HG02642 (cell line): ENCODE measurements at regions not wholly inside any gene's neighbourhood (a gene's known extent, or its start where the extent isn't known, plus 50 kb on each side); places are given as distances from the start of the nearest gene placed in this dataset.

Experiments
- ATAC-seq: cut with Tn5 transposase; IDR thresholded peaks from one replicate; pipeline ENCODE4 v1.9.1; 2021; ENCODE audit warnings: mild to moderate bottlenecking; ENCODE audit not compliant: unreplicated experiment, poor library complexity

DNA sequence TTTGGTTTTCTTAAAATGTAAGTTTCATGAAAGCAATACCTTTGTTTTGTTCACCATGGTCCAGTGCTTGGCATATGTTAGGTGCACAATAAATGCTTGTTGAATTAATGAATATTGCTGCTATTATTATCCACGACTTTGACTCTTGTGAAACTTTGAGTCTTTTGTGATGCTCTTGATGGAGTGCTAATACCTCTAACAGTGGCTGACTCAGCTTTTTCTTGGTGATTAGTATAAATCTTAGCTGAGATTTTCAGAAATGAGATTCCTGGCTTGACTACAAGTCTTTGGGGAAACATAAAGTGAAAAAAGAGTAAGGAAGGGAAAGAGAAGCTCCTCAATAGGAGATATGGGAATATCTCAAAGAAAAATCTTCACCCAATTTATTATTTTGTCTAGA, 375.2 kb upstream of the RPS6KA3 start:
- no peak for ATAC-seq

DNA sequence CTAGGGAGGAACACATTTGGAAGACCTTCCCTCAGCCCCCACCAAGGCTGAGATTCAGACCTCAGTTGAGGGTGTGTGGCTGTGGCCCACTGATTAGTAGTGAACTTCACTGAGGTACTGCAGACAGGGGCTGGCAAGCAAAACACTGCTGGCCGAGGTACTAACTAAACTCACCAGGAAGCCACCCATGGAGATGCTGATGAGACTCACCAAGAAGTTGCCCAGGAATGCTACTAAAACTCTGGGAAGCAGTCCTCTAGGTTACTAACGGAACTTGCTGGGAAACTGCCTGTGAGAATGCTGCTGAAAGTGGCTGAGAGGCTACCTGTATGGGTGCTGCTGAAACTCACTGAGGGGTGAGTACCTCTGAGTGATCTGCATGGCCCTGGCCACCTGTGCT, 372.4 kb upstream of the RPS6KA3 start:
- no peak for ATAC-seq

DNA sequence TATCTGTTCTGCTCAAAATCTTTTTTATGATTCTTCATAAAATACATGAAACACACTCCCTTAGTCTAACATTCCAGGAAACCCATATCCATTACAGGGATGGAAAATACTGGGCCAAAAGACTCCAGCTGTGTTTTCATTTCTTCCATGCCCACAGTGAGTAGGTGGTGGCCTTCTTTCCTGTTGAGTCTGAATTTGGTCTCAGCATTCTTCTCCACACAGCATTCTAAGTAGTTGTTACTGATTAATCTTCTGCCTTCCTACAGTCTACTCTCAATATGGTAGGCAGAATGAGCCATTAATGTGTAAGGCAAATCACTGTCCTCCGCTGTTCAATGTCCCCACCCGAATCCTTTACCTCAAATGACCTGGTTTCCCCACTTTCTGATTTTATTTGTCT, 370.6 kb upstream of the RPS6KA3 start:
- ATAC-seq = no peak

DNA sequence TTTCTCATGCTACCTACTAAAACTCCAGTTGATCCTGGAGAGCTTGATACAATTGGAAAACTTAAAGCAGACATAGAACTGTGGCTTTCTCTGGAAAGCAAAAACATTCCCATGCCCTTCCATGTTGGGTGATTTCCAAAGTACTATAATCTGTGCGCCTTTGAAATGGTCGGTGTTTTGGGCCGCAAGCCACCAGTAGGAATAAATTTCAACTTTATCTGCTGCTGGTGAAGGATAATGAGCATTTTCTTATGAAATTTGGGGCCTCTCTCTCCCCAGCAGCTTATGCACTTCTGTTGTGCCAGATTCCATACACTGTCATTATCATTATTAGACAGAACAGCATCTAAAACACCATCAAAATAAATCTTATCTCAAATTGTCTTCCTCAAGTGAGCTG, 366.7 kb upstream of the RPS6KA3 start:
- ATAC-seq = no peak

DNA sequence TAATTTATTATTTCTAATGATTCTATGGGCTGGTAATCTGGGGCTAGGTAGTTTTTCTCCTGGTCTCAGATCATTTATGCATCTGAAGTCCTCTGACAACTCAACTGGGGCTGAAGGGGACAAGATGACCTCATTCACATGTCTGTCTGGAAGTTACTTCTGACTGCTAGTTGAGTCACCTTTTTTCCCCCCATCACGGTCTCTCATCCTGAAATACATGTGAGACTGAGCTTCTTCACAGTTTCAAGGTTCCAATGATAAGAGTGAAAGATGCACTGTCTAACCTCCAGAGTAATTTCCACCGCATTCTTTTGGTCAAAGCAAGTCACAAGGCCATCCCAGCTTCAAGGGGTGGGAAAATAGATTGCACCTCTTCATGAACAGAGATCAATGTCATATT, 356.7 kb upstream of the RPS6KA3 start:
- no peak for ATAC-seq

DNA sequence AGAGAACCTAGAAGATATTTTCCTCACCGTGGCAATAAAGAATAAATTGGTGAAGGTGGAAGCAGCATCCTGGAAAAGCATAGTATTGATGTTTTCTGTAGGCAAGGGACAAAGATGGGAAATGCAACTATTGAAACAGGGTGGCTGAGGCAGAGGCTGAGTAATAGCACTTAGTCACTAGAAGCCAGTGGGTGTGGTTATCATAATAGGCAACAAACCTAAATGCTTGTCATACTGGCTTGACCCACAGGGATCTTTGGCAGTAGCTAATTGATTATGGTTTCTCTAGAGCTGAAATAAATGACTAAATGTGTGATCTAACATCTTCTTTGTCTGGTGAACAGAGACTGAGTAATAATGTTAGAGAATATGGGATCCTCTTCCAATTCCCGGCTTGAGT, 353.6 kb upstream of the RPS6KA3 start:
- no peak for ATAC-seq

DNA sequence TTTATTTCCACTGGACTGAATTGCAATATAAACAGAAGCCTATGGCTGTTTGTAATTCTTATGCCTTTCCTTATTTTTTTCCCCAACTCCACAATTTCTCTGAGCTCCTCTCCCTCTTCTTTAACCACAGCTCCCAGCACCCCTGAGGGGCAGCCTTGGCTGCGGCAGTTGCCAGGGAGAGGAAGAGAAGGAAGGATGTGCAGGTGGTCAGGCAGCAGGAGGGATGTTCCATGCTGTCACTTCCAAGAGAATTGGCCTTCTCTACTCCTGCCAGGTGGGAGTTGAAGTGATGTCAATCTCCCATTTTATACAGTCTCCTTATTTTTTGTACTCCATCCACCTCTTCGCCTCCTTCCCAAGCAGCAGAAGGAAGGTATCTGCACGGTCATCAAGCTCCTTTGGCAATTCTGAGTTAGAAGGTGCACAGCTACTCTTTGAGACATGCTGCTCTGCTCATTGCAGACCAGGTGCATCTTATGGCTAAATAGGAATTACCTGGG, 343.3 kb upstream of the RPS6KA3 start:
- no peak for ATAC-seq

DNA sequence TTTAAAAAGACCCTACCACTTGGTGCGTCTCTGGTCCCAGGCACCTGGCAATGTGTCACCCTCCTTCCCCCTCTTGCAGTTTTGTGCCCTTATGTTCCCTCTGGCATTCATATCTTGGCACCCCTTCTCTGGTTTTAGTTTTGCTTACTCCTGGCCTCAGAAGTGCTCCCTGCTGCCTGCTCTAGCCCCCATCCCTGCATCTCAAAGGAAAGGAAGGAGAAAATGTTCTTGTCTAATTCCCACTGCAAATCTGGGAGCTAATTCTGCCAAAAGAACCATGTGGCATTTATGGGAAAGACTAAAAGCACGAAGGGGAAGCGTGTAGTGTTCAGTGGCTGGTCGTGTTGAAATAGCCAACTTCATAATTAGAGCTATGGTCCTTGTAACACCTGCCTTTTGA, 340.1 kb upstream of the RPS6KA3 start:
- no peak for ATAC-seq

DNA sequence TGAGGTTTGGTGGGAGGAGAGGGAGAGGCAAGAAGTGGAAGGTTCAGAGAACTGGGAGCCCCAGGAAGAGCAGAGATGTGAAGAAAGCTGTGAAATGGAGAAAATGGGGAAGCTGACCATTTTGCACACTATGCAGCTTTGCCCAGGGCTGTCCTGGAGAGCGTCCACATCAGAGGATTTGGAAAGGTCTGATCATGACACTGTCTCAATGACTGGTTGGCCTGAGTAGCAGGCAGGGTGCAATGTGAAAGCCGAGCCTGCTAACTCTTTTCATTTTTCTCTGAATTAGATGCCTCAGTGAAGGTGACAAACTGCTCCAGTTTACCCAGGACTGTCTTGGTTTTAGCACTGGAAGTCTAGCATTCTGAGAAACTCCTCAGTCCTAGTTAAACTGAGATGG, 330.1 kb upstream of the RPS6KA3 start:
- no peak for ATAC-seq

DNA sequence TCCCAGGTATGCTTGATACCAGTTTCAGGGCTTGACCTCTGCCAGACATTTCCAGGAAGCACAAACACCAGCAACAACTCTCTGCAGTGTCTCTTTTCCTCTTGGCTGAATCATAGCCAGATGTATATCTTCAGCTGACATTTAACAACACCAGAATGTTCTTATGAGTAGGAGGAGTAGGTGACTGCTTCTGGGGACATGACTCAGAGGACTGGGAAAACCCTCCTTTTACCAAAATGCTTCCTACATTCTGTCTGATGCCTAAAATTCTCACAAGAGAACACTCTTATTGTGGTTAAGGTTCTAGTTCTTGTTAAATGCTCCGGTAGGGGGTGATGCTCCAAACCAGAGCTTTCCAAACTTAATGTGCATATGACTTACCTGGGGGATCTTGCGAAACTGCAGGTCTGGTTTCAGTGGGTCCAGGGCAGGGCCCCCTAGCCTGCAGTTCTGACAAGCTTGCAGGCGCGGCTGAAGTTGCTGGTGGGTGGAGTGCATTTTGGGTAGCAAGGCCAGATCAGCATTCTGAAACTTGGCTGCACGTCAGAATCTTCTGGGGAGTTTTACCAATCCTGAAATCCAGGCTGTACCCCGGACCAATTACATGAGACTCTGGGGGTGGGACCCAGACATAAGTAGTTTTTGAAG, 329.3 kb upstream of the RPS6KA3 start:
- no peak for ATAC-seq

DNA sequence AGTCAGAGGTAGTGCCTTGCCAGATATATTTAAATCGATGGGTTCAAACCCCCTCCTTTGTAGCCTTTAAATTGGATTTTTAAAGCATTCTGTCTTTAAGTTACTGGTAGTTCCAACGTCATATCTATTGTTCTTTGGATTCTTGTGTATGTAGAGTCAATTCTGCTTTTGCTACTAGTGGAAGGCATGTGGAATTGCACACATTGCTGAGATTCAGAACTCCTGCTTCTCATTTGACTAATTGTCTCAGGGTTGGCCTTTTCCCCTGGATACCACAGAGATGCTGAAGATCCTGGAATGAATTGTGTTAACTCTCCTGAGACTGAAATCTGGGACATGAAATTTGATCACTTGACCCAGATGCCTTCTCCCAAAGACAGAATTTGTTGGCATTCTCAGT, 328.3 kb upstream of the RPS6KA3 start:
- no peak for ATAC-seq

DNA sequence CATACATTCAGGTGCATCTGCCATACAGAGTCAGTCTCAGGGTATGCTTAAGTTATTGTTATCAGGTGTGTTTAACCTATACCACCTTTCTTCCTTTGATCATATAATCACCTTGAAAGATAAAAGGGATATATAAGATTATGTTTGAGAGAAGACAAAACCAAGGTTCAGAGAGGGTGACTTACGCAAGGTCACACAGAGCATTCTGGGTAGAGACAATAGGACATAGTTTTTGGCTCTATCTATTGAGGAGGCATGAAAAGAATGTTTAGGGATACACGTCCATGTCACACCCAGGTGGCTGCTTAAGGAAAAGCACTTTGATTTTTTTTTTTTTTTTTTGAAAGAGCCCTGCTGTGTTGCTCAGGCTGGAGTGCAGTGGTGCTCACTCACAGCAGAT, 327.1 kb upstream of the RPS6KA3 start:
- no peak for ATAC-seq

DNA sequence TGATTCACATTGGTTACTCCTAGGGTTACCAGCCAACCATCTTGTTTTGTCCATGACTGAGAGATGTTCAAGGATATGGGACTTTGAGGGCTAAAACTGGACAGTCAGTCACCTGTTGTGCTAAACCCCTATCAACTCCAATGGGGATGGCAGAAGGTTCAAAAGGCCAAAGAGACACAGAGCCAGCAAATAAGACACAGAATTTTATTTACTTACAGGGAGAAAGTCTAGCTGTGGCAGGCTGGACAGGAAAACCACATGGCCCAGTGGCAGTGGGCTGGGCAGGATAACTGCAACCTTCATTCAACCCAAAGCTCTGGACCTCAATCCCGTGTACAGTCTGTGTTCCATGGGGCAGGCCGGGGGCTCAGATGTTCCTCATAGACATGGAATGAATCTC, 326.7 kb upstream of the RPS6KA3 start:
- no peak for ATAC-seq

DNA sequence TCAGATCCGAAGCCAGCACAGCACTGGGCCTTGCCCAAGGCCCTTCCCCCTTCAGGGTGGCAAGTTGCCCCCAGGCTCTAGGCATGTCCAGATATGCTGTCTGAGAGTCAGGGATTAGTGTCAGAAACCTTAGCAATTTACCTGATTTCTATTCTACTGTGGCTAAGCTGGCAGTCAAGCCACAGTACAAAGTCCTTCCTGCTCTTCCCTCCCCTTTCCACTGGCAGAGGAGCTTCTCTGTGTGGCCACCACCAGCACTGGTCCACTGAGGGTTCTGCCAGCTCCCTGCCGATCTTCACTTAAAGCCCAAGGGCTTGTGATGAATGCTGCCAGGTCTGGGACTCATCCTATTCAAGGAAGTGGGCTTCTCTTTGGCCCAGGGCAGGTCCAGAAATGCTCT, 324.5 kb upstream of the RPS6KA3 start:
- no peak for ATAC-seq

DNA sequence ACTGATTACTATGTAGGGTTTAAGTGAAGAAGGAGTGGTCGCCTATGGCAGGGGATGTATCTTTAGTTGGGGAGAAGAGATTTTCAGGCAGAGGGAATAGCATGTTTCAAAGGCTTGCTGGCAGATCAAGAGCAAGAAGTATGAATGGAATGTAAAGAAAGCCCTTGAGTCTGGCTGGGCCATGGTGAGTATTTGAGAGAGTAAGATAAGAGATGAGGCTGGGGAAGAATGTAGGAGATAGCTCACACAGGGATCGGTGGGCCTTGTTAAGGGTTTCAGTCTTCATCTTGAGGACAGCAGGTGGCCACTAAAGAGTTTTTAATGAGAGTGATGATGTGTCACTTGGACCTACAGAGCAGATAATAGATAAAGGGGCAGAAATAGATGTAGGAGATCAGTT, 319.1 kb upstream of the RPS6KA3 start:
- ATAC-seq = no peak

DNA sequence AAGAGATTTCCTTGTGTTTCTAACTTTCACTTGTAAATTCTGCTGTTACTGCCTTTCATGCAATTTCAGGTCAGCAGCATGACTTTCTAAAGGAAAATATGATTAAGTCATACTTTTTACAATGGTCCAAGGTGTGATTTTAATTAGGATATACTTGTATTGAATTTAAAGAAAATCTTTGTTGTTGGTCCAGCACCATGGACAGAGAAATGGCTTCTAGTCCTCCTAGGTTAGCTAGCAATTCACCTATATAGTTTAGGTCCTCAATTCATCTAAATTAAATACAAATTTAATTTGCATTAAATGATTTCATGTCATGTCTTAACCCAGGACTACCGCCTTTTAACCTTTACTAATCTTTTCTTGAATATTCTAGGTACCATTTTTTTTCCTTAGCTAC, 304.9 kb upstream of the RPS6KA3 start:
- ATAC-seq = no peak

DNA sequence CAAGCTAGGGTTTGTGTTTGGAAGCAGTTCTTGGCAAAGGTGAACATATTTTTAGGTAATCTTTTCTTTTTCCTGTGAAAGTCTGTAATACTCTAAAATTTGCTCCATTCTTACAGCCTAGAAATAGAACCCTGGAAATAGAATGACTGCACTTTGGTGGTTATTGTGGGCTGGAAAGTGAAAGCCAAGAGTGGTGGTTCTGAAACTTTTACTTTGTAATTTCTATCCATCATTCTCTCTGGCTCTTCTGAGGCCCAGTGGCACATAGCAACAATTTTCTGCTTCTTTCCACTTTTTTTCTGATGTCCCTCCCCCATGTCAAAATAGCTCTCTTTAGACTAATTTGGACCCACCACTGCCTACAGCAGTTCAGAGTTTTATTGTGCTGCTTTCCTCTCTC, 300.4 kb upstream of the RPS6KA3 start:
- ATAC-seq = no peak

DNA sequence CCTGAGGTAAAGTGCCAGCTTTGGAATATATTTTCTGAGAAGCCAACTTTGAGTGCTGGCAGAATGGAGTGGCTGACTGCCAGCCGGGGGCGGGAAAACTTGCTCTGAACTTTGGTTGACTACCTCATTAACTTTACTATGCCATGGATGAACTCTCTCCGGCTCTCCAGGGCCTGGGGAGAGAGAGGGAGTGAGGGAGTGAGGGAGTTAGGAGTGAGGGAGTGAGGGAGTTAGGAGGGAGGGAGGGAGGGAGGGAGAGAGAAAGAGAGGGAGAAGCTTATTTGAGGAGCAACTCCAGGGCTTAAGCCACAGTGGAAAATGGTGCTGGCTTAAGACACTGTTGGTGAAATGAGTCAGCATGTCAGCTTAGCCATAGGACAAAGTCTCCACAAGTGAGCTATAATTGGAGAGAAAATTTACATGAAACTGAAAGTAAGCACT, 280.9 kb upstream of the RPS6KA3 start:
- no peak for ATAC-seq

DNA sequence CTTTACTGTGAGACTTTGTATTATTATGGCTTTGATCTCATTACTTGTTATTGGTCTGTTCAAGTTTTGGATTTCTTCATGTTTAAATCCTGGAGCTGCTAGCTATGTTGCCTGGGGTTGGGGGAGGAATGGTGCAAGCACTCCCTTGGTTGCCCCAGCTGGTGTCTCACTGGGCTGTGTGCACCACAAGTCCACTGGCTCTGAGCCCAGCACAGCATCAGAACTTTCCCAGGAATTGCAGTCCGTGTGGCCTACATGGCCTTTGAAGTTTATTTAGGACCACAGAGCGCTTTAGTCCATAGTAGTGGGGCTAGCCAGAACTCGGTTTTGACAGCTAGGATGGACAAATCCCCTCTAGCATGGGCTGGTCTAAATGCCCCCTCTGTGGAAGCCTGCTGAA, 278.8 kb upstream of the RPS6KA3 start:
- ATAC-seq = no peak

DNA sequence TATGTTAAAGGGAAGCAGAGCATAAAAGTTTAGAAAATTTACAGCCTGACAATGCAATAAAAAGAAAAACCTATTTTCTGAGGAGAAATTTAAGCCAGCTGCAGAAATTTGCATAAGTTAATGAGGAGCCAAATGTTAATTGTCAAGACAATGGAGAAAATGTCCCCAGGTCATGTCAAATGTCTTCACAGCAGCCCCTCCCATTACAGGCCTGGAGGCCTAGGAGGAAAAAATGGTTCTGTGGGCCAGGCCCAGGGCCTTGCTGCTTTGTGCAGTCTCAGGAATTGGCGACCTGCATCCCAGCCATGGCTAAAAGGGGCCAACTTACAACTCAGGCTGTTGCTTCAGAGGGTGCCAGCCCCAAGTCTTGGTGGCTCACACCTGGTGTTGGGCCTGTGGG, 275.4 kb upstream of the RPS6KA3 start:
- no peak for ATAC-seq

DNA sequence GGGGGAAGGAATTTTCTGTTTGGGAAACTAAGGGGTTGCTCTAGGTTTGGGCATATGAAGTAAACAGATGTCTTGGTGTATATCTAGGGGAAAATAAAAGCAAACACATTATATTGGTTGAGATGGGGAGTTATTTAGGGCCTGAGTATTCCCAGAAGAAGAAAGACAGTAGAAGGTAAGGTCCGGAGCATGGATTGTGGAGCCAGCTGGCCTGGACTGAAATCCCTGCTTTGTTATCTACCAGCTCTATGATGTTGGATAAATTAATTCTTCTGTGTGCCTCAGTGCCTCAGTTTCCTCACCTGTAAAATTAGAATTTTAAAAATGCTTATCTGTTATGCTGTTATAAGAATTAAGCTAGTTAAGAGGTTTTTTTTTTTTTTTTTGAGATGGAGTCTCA, 272.3 kb upstream of the RPS6KA3 start:
- no peak for ATAC-seq

DNA sequence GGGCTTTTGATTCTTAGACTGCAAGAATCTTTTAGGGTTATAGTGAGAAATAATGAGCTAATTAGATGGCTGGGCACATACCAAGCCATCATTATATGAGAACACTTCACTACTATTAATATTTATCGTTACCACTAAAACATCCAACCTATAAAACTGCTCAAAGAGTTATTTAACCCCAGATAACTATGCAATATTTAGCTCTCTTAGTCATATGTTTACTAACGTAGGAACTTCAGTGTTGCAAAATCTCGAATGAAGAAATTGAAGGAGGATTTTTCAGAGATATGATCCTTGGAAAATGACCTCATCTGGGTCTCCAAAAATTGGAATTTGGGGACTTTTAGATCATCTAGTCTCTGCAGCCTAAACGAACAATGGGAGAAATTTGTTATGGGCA, 265.0 kb upstream of the RPS6KA3 start:
- no peak for ATAC-seq

DNA sequence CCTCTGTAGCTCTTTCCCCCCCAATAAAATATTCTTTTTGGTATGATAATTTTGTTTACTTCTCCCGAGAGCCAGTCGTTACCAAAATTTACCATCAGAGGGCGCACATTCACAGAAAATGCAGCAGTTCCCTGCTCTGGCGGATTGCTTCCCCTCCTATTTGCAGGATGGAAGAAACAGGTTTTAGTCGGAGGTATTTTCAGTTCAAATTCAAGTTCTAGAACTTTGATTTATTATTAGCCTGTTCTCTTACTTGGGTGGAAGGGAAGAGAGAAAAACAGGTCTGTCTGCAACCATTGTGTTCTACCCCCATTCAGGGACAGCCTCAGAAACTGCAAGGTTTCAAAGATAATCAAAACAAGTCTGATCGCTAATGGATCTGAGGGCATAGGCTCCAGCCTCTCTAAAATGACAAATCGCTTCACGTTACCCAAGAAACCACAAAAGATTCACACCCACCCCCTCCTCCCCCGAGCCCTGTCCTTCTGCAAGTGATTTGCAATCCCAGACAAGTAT, 263.8 kb upstream of the RPS6KA3 start:
- ATAC-seq = no peak
